HL-60/S4 treated with phorbol 12-myristate 13-acetate at 8.2 ng/mL for 4 days and 3 days (cell line): ENCODE measurements at regions not wholly inside any gene's neighbourhood (a gene's known extent, or its start where the extent isn't known, plus 50 kb on each side); places are given as distances from the start of the nearest gene placed in this dataset.

ENCODE experiments used
- in situ Hi-C: fragments of 300-500 bp; cut with MboI; formaldehyde crosslinking; loops from 2 replicates; pipeline ENCODE4 v1.15.0; 2022; ENCODE audit warnings: low sequenced_read_pairs

DNA sequence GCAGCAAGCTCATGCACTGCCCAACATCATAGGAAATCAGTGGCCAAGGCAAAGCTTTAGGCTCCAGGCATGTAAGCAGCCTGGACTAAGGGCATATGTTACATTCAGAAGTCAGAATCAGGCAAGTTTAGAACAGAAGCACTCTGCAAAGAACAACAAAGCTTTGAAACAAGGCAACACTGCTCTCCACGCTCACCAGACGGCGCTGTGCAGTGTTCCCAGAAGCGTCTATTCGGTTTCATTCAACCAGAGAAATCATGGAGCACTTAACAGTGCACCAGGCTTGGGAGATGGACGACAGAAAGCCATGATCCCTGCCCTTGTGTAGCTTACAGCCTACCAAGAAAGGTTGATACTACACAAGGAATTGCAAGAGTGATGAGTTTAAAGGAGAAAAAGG is 555.8 kb downstream of the BUD13 start:
- in situ Hi-C loops: no loop called here

DNA sequence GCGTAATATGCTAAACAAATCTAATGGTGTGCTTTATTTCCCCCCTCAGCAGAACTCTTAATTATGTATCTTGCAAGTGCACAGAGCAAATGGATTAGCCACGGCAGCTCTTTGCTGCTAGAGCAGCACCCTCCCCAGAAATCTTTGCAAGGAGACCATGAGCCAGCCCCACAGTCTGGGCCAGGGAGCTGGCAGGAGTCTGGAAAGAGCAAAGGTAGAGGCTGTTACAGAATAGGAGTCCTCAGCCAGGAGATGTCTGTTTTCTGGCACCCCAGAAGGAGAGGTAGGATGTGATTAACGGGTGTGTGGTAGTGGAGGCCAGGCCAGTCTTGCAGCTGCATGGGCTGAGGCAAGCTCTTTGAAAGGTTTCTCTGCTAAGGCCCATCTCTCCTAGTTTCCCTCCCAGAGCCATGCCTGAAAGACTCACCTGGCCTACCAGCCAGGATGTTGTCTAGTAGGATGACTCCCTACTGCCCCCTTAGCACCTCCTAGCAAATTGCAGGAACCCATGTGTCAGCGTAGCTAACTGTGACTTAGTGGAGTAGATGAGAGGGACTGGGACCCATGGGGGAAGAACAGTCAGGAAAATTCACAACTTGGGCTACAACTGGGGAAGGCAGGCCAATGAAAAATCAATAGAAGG is 557.2 kb downstream of the BUD13 start:
- in situ Hi-C loops: no loop called here

DNA sequence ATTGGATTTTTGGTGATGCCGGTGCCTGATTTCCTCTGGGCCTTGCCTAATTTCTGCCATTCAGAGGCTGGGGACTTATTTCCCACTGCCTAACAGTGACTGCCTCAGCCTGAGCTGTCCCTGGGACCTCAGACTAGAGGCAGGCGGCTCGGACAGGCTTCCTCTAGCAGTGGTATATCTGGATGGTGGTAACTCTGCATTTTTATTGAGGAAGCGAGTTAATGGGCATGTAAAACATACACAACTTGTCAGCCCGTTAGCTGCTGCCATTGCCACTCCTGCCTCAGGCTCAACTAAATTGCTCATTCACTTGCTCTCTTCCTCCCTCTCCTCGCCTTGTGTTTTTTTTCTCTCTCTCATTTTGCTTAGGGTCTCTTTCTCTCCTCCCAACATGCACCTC is 561.6 kb downstream of the BUD13 start:
- in situ Hi-C loops: no loop called here

DNA sequence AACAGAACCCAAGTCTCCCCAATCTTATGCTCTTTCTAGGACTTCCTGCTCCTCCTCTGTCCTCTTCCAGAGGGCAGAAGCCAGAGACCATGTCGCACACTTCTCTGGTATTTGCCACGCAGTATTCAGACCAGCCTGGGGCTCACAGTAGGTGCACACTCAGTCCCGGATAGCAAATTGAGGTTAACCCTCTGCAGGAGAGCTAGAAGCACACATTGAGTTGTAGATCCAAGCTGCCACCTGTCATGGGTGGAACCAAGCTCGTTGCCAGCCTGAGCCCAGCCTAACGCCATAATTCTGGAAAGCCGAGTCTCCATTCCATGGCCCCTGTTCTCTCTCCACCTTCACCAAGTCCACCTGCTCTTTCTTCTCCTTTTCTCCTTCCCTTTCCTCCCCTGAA is 562.1 kb downstream of the BUD13 start:
- in situ Hi-C loops: no loop called here

DNA sequence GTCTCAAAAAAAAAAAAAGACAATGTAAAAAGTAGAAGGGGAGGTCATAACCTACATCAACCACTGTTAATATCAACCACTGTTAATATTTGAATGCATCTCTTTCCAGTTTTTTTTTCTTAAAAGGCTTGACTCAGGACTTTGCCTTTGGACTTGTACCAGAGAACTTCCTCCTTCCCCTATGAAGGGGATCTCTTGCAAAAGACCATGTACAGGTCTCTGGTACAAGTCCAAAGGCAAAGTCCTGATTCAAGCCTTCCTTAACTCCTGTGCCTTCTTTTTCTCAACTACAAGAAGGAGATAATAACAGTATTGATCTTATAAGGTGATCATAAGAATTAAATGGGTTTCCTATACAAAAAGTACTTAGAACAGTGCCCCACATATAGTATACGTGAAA is 563.5 kb downstream of the BUD13 start:
- in situ Hi-C loops: no loop called here

DNA sequence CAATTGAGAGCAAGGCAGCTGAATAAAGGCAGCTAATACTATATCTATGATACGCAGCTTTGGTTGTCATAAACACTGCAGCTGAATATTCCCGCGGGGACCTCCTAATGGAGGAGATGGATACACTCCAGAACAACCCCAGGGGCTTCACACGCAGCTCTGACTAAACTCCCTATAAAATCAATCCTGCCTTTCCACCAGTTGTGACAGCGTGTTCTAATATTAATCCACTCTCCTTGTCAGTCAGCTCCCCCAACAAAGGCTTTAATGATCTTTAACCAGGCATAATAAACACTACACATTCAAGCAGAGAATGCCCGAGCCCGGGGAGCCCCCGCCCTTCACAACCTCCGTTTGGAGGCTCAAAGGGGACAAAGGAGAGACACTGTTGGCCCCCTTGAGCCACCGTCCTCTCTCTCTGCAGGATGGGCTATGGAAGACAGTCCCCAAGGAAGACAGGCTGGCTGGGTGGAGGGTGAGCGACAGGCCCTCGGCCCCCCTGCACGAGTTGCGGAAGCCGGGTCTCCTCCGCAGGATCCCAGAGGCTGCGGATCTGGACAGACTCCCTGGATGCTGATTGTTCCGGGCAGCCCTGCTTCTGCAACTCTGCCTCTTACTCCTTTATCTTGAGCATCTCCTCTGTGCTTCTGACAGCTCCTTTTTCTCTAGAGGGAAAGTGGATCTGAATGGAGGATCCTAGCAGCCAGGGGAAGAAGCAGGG is 565.2 kb downstream of the BUD13 start:
- in situ Hi-C loops: no loop called here

DNA sequence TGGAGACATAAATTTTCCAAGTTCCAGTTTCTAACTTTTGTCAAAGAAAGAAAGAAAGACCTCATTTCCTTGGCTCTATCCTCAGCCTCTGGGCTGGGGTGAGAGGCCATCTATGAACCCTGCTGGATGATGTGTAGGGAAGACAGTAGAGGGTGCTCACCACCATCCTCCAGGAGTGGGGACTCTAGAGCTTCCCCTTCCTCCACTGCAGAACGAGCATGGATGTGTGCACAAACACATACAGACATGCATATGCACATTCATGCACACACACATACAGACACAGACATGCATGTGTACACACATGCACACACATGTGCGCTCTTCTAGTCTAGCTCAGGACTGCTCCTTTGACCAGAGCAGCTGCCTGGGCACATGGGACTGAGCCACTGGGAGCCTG is 565.8 kb downstream of the BUD13 start:
- in situ Hi-C loops: no loop called here

DNA sequence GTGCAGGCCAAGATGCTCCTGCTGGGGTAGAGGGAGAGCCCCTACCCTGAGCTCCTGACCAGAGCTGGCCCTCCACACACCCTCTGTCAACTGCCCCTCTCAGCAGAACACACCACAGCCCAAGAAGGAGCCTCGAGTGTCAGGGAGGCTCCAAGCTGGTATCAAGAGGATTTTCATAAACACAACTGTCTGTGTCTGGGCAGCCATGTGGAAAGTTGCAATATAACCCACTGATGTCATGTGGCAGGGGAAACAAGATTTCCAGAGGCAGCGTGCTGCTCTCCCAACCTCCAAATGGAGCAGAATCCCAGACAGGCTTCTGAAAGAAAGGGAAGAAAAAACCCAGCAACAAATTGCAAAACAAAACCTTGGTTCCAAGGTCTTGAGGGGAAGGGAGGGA is 569.9 kb downstream of the BUD13 start:
- in situ Hi-C loops: no loop called here

DNA sequence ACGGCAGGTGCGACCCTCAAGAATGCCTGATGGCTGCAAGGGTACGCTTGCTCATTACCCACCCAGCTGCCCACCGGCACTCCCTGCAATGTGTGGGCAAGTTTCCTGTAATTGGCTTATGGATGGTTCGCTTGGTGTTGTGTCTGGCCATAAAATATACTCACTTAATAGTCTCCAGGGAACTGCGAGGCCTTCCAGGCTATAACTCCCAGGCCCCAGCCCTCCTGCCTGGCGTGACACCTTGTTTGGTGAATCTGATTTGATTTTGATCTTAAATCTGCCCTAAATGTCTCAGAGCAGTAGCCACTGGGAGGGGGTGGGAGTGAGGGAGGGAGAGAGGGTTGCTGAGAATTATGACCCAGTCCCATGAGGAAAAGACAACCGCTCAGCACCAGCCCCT is 572.2 kb downstream of the BUD13 start:
- in situ Hi-C loops: no loop called here

DNA sequence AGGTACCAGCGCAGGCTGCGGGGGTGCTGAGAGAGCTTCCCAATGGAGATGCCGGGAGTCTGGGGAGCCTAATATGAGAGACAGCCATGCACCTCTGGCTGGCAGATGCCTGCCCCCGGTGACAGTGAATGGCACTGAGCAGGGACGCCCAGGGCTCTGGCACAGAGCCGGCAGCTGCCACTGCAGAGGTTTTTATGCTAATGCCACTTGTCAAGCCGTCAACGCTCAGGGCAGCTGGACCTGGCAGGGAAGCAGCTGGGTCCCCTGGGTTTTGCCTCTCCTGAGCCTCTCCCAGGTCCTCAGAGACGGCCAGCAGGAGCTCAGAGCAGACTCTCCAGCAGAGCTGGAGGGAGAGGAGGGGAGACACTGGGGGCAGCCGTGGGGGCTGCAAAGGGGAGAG is 573.6 kb downstream of the BUD13 start:
- in situ Hi-C loops: no loop called here

DNA sequence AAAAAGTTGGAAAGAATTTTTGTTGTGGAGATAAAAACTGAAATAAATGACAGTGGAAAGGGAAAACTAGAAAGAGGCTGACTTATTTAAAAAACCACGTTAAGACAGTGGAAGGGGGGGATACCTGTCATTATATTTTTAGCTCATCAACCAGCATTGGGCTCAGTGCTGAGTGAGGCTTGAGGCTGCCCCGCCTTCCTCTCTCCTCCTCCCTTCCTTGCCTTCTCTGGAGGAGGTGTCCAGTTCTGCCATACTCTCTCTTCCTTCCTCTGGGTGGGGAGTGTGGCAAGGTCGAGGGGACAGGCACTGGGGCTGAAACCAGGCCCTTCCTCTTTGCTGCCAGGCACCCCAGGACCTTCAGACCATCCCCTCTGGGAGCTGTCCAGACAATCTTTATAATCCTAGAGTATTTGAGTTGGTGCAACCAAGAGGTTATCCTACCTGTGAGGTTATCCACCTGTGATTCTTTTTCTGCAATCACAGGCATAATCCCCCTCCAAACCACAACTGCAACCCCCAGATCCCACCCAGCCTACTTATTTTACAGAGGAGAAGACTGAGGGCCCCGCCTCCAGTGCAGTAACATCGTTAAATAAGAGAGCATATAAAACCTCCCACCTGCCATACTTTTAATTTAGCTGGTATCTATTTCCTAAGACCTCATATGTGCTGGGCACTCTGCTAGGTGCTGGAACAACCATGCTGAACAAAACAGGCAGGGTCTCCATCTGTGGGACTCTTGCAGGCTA is 578.5 kb downstream of the BUD13 start:
- in situ Hi-C loops: no loop called here

DNA sequence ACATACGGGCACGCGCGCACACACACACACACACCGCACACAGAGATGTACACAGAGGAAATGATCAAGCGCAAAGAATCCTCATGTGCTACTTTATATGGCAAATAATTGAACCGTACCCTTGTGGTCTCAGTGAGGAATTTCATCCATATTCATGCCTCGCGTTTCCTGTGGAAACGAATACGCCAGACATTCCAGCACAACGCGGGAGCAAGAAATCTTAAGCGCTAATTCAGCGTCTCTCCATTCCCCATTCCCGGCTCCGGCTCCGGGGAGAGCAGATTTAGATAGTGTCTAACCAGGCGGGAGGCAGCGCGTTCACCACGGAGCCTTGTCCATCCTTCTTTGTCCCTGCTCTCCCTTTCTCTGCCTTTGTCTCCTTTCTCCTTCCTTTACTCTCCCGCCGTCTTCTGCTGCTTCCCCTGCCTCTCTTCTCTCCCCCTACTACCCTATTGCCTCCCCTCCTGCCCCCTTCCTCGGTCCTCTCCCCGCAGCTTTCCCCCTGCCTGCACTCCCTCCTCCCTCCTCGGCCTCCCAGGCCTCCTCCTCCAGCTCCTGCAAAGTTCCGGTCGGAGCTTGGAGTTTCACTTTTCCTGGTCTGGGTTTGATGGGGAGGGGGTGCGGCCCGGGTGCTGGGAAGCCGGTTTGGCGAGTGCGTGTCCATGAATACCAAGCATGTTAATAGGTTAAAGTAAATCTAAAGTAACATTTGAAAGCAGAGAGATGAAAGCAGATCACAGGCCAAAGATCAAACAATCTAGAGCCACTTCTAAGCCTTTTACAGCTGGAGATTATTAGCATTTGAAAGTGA is 579.3 kb downstream of the BUD13 start:
- in situ Hi-C loops: no loop called here

DNA sequence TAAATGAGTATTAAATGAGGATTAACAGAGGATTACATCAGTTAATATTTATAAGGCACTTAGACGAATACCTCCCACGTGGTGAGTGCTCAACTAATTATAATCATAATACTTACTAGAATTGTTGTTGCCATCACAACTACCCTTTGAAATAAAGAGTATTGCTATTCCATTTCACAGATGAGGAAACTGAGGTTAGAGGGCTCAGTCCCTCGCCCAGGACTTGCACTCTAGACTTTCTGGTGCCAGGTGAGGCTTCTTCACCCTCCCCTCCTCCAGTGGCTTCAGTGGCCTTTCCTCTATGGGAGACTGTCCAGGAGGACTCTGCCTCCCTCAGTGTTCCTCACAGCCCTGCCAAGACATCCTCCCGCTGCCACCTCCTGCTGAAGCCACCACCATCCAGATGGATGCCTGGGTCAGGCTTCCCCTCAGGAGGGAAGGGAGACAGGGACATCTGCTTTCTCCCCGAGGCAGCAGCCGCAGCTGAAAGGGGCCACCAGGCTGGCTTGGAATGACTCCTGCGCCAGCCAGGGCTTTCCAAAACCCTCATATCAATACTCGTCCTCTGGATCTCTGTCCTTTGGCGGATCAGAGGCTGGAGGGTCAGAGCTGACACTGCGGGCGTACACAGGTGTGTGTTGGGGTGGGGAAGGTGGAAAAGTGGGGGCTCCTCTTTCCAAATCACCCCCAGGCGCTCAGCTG is 580.1 kb downstream of the BUD13 start:
- in situ Hi-C loops: no loop called here

DNA sequence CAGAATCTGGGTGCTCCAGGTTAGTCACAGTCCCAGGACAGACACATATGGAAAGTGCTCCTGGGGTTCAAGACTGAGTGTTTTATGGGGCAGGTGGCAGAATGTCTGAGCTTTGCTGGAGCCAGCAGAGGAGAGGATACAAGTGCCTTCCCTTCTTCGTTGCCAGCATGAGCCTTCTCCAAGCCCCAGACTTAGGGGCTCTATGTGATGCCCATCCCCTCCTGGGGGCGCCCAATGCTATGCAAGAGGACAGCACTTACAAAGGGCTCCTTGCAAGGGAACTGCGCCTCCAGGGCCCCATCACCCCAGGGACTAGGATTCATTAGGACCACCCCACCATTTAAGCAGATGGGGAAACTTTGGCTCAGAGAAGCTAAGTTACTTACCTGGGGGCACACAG is 581.9 kb downstream of the BUD13 start:
- in situ Hi-C loops: no loop called here

DNA sequence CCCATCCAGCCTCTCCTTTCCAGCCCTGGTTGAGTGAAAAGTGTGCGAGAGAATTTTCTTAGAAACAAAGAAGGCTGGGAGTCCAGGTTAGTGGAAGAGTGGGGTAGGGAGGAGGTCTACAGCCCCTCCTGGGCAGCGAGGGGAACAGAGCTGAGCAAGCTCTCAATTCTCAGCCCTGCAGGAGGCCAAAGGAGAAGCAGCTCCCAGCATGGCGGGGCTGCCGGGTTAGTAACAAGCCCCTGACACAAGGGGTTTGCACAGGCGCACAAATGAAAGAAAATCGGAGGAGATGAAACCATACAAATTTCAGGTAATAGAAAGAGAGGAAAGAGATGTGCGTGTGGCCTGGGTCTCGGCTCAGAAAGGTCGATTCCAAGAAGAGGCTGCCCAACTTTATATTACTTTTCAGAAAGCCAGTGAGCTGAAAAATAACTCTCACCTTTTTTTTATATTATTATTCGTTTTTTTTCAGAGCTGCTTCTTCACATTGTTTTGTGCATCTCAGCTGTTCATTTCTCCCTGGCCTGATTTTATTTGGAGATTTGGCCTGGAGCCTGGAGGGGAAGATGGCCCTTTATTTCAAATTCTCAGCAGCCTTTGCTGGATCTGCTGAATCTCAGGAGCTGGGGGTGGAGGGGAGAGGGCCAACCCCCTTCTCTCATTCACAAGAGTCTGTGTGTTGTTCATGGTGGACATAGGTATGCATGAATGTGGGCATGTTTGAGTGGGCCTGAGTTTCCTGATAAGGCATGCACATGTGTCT is 583.2 kb downstream of the BUD13 start:
- in situ Hi-C loops: no loop called here

DNA sequence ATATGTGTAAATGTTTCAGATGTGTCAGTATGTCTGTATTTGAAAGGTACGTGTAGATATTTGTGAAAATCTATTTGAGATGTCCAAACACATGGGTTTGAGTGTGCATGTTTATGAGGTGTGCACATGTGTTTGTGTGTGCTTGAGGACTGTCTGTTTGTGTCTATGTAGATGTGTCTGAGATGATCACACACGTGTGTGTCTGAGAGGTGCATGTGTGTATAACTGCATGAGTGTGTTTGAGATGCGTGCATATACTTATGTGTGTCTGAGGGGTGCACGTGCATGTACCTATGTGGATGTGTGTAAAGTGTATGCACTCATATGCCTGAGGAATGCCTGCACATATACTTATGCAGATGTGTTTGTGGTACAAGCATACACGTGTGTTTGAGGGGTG is 584.4 kb downstream of the BUD13 start:
- in situ Hi-C loops: no loop called here

DNA sequence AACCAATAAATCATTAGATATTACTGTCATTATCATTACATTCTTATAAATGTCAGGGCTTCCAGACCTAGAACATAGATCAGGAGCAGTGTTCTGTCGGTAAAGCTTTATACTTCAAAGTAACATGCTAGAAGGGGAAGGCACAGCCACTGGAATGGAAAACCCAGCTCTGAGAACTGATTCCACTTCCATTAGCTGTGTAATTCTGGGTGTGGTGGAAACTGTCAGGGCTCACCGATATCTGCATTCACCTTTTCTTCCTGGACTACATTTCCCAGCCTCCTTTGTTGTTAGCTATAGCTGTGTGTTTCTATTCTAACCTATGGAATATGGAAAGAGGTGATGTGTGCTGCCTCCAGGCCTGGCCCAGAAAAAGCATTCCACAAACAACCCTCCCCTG is 585.8 kb downstream of the BUD13 start:
- in situ Hi-C loops: no loop called here

DNA sequence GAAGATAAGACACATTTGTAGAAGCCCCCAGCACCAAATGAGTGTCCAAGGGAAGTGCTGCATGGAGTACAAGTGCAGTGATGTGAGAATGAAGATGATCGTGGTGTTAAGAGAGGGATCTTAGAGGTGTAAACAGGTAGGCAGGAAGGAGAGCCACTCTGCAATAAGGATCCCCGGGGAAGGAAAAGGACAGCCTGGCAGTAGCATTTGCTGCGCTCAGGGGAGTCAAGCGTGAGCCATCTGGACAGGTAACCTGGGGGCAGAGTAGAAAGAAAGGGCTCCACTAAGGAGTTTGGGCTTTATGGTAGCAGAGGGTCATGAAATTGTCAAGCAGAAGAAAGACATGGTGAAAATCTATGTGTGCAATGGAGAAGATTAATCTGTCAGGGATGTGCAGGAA is 587.2 kb downstream of the BUD13 start:
- in situ Hi-C loops: no loop called here

DNA sequence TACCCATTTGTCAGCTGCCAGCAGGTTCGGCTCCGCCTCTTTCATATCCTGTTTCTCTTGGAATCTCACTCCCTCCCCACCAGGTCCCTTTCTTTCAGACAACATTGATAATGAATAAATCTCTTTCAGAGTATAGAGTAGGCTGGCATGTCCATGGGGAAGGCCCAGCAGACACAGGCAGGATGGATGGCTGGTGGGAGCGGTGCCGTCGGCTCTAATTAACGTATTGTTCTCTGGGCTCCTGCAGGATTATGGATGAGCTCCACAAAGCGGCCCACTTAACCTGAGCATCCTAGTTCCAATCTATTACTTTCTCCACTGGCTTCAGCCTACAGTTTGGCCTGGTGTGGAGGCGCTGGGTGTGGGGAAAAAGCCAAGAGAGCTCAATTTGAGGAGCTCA is 588.0 kb downstream of the BUD13 start:
- in situ Hi-C loops: no loop called here

DNA sequence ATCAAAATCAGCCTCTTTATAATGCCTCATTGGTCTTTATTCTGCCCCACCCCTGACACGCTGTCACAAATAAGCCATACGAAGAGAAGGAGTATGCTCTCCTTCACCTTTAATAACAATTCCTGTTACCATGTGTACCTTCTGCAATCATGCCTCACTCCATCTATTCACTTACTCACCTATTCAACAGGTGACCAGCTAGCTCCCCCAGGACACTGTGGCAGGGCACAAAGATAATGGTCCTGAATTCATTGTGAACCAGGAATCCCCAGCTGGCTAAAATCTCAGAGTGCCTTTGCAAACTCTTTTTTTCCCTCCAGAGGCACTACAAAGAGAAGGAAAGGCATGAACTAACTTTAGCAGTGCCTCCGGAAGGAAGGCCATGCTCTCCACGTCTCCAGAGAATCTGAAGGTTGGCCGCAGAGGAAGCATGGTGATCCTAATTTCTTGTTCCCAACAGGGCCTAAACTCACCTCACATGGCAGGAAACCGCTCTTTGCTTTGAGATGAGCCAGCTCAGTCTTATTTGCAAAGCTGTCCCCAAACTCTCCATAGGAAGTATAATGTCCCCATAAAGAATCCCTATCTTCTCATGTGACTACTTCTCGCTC is 590.3 kb downstream of the BUD13 start:
- in situ Hi-C loops: no loop called here
